ENCODE measurements at regions not wholly inside any gene's neighbourhood (a gene's known extent, or its start where the extent isn't known, plus 50 kb on each side); places are given as distances from the start of the nearest gene placed in this dataset.

DNA sequence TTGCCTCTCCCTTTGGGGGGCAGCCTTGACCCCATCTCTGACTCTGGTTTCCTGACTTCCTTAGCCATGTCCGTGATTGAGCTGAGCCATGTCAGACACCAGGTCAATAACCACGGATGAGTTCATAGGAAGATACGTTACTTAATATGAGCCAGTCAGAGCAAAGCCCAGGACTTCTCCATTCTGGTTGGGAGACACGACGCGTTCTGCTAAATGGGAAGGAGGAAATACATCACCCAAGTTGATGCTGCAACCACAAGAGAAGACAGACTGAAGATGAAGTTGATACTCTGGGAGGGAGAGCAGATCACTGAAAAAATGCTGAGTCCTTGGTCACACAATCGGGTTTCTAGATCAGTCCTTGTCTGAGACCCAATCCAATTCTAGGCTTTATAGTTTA, 90.9 kb downstream of the MATN1 start:
- CTCF ChIA-PET, result no interaction called here

DNA sequence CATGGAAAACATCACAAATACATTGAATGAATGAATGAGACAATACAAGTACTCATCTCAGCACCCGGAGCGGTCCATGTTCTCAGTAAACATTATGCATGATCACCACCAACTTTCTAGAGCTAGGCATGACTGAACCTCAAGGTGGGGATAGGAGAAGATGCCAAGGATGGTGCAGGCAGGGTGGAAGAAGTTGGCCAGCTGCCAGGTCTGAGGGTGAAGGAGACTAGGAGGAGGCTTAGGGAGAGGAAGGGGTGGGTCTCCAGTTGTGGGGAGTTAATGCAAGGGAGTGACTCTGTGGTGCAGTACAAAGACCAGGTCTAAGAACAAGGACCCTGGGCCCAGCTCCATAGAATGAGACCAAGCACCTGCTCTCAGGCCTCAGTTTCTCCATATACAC, 91.7 kb downstream of the MATN1 start:
- CTCF ChIA-PET, result no interaction called here
- TF ChIP-seq, protein P1, sequence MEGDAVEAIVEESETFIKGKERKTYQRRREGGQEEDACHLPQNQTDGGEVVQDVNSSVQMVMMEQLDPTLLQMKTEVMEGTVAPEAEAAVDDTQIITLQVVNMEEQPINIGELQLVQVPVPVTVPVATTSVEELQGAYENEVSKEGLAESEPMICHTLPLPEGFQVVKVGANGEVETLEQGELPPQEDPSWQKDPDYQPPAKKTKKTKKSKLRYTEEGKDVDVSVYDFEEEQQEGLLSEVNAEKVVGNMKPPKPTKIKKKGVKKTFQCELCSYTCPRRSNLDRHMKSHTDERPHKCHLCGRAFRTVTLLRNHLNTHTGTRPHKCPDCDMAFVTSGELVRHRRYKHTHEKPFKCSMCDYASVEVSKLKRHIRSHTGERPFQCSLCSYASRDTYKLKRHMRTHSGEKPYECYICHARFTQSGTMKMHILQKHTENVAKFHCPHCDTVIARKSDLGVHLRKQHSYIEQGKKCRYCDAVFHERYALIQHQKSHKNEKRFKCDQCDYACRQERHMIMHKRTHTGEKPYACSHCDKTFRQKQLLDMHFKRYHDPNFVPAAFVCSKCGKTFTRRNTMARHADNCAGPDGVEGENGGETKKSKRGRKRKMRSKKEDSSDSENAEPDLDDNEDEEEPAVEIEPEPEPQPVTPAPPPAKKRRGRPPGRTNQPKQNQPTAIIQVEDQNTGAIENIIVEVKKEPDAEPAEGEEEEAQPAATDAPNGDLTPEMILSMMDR (conservative IDR thresholded peaks at IDR 0.05; ENCODE audit: low read depth), result no peak
- POLR2A ChIA-PET (ENCODE audit: low non-redundant PET), result no interaction called here
- no peak for DNase-seq (ENCODE audit: low spot score)
- H3K27ac ChIP-seq, result no peak overlapping the region

More for the DNA sequence above, 90.9 kb downstream of the MATN1 start:
- no peak for DNase-seq (ENCODE audit: low spot score)
- TF ChIP-seq, protein P1 (conservative IDR thresholded peaks at IDR 0.05; ENCODE audit: low read depth), result no peak
- POLR2A ChIA-PET (ENCODE audit: low non-redundant PET), result no interaction called here
- H3K27ac ChIP-seq, result no peak overlapping the region

DNA sequence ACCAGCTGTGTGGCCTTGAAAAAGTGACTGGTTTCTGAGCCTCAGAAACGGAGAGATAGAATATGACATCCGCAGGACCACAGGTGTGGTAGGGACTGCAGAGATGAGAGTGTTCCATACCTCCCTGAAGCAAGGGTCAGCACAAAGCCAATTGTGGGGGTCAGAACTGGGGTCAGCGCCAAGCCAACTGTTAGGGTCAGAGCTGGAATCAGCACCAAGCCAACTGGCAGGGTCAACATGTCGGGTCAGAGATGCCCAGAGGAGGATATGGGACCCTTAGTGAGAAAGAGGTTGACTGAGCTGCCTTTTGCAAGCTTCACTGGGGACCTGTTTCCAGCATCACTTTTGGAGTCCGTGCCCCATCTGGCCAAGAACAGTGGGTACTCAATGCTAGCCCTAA, 93.9 kb downstream of the MATN1 start:
- CTCF ChIA-PET, result interaction anchor here (0.7 kb wide), 1 partner anchor 71 kb away, joined by 3 read pairs; no protein-coding TSS in a partner anchor
- DNase-seq (ENCODE audit: low spot score), result no peak
- no peak overlapping the region for H3K27ac ChIP-seq
- POLR2A ChIA-PET (ENCODE audit: low non-redundant PET), result no interaction called here
- TF ChIP-seq, protein P1 (conservative IDR thresholded peaks at IDR 0.05; ENCODE audit: low read depth), result no peak

DNA sequence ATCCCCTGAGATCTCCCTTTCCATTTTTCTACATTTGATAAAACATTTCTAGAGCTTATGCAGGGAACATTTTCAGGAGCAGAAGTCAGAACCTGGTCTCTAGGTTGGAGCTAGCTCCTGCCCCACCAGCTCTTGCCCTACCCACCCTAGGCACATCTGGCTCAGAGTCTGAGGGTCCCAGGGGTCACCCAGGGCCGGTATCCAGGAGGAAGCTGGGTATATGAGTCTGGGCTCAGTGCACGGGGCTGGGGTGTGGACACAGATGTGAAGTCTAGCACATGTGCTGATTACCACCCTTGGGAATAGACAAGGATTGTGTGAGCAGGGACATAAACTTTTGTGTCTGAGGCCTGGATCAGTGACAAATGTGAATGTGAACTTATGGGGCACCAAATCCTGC, 95.4 kb downstream of the MATN1 start:
- POLR2A ChIA-PET (ENCODE audit: low non-redundant PET), result no interaction called here
- CTCF ChIA-PET, result no interaction called here
- TF ChIP-seq, protein P1 (conservative IDR thresholded peaks at IDR 0.05; ENCODE audit: low read depth), result no peak
- DNase-seq (ENCODE audit: low spot score), result no peak
- no peak overlapping the region for H3K27ac ChIP-seq

DNA sequence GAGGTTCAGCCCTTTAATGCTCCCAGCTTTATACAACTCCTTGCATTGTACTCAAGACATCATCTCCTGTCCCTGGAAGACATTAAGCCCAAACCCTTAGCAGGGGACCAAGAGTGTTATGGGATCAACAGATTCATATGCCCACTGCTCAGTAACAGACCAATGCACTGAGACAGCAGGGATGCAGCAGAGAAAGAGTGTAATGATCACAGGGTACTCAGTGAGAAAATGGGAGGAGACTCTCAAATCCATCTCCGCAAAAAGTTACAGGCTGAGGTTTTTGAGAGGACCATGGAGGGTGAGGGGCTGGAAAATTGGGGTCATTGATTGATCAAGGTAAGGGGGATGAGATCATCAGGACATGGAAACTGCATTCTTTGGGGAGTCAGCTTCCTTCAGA, 96.2 kb downstream of the MATN1 start:
- H3K27ac ChIP-seq, result no peak overlapping the region
- TF ChIP-seq, protein P1 (conservative IDR thresholded peaks at IDR 0.05; ENCODE audit: low read depth), result no peak
- CTCF ChIA-PET, result no interaction called here
- POLR2A ChIA-PET (ENCODE audit: low non-redundant PET), result no interaction called here
- DNase-seq (ENCODE audit: low spot score), result no peak

DNA sequence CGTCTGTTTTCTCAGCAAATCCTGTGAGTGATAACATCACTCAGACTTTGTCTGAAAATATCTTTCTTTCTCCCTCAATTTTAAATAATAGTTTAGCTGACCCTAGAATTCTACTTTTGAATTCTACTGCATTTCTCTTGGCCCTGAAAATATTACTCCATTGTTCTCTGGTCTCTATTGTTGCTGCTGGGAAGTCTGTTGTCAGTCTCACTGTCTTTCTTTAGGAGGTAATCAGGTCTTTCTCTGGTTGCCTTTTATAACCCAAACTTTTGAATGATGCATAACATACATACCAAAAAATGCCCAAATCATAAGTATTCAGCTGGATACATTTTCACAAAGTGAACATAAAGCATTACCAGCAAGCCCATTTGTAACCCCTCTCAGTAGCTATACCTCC, 100.0 kb downstream of the MATN1 start:
- CTCF ChIA-PET, result no interaction called here
- no peak overlapping the region for H3K27ac ChIP-seq
- no peak for DNase-seq (ENCODE audit: low spot score)
- POLR2A ChIA-PET (ENCODE audit: low non-redundant PET), result no interaction called here
- TF ChIP-seq, protein P1 (conservative IDR thresholded peaks at IDR 0.05; ENCODE audit: low read depth), result no peak

DNA sequence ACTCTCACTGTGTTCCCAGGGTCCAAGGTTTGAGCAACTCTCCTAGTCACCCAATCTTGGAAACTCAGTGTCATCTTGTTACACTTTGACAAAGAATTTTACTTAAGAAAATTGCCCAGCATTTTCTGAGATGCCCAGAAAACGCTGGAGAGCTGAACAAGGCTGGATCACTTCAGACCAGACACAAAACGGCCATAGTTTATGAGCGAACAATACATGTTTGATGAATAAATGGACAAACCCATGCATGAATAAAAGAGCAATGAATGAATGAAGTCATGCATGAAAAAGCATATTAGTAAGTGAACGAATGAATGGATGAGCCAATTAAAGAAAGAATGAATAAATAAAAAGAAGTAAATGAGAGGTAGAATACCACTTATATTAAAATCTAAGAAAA, 103.8 kb downstream of the MATN1 start:
- TF ChIP-seq, protein P1 (conservative IDR thresholded peaks at IDR 0.05; ENCODE audit: low read depth), result no peak
- no peak overlapping the region for H3K27ac ChIP-seq
- ChIA-PET POLR2A (ENCODE audit: low non-redundant PET) (no interaction called here), CTCF (no interaction called here)
- DNase-seq (ENCODE audit: low spot score), result no peak

All from RWPE1 (cell line).